Panc1 (cell line): ENCODE measurements at regions not wholly inside any gene's neighbourhood (a gene's known extent, or its start where the extent isn't known, plus 50 kb on each side); places are given as distances from the start of the nearest gene placed in this dataset.

Experiments
- ATAC-seq: fragments of 200-7000 bp; cut with Tn5 transposase; 2 replicates; pipeline ENCODE4 v1.9.1; 2020; ENCODE audit warnings: mild to moderate bottlenecking, moderate library complexity
- BruUV-seq: library from RNA; stranded (reverse); fragments of 400-500 nt; replicated peaks from 2 replicates; lab custom pipeline; 2021; lab: Mats Ljungman, UMichigan
- CTCF ChIA-PET: fragments of 300-600 bp; sonication (Branson Sonifier 250); formaldehyde crosslinking; loops from one replicate; lab custom pipeline; 2022; ENCODE audit warnings: antibody characterized with exemption; lab: Charles Lee
- POLR2A ChIA-PET: fragments of 300-600 bp; sonication (Branson Sonifier 250); formaldehyde crosslinking; loops from one replicate; lab custom pipeline; 2022; ENCODE audit warnings: antibody characterized with exemption; lab: Charles Lee
- DNase-seq: peaks from one replicate; pipeline ENCODE4 v3.0.0-alpha.2; 2010; ENCODE audit warnings: low read depth, low spot score
- H3K27ac ChIP-seq: 2 replicates; pipeline ENCODE4 v1.5.1; 2011; ENCODE audit warnings: mild to moderate bottlenecking, low read length, inconsistent platforms
- H3K27me3 ChIP-seq: fragments of 200-500 bp; sonication (Bioruptor generic); 2 replicates; pipeline ENCODE4 v1.6.0; 2014; ENCODE audit warnings: low read length, inconsistent platforms; ENCODE audit not compliant: control insufficient read depth, insufficient read depth
- H3K36me3 ChIP-seq: fragments of 200-500 bp; sonication (Bioruptor generic); 2 replicates; pipeline ENCODE4 v1.5.1; 2014; ENCODE audit warnings: inconsistent platforms, mild to moderate bottlenecking, low read length, moderate library complexity; ENCODE audit not compliant: control insufficient read depth, insufficient read depth
- H3K4me1 ChIP-seq: 2 replicates; pipeline ENCODE4 v1.5.1; 2011; ENCODE audit warnings: inconsistent platforms, mild to moderate bottlenecking, low read length, moderate library complexity; ENCODE audit not compliant: control insufficient read depth, insufficient read depth
- H3K4me3 ChIP-seq, 2 experiments: 2 replicates each; pipeline ENCODE4 v1.5.1; 2011 to 2012; ENCODE audit warnings: low read depth in 2 of 2, low read length in 2 of 2, mild to moderate bottlenecking in 2 of 2, inconsistent platforms in 1 of 2, moderate library complexity in 1 of 2
- H3K9me3 ChIP-seq: fragments of 200-500 bp; sonication (Bioruptor generic); 2 replicates; pipeline ENCODE4 v1.5.1; 2014; ENCODE audit warnings: low read depth, mild to moderate bottlenecking, inconsistent platforms, low read length, moderate library complexity; ENCODE audit not compliant: control insufficient read depth, insufficient read depth
- CTCF ChIP-seq: fragments of 450-650 bp; IDR thresholded peaks from 2 replicates; pipeline ENCODE4 v1.5.1; 2017; ENCODE audit warnings: mild to moderate bottlenecking
- POLR2AphosphoS5 ChIP-seq: IDR thresholded peaks from 2 replicates; pipeline ENCODE4 v1.6.1; 2012; ENCODE audit warnings: mild to moderate bottlenecking, low read depth, low read length, moderate library complexity
- REST ChIP-seq, 2 experiments: IDR thresholded peaks; 2 replicates each; pipeline ENCODE4 v1.6.1; 2011 to 2012; ENCODE audit warnings: low read depth in 2 of 2, control low read depth in 1 of 2, low read length in 1 of 2, mild to moderate bottlenecking in 1 of 2, moderate library complexity in 1 of 2; ENCODE audit not compliant: insufficient read depth in 1 of 2
- SIN3A ChIP-seq: IDR thresholded peaks from 2 replicates; pipeline ENCODE4 v1.6.1; 2012; ENCODE audit warnings: low read depth, mild to moderate bottlenecking, low read length, moderate library complexity, borderline replicate concordance; ENCODE audit not compliant: insufficient read depth
- TCF7L2 ChIP-seq: IDR thresholded peaks from 2 replicates; pipeline ENCODE4 v1.6.1; 2011; ENCODE audit warnings: mild to moderate bottlenecking, low read depth, low read length, inconsistent platforms
- in situ Hi-C: cut with HindIII; loops from 2 replicates; pipeline ENCODE4 v1.10.0; 2016; ENCODE audit warnings: low sequenced_read_pairs, low pct_unique_long_range_greater_than_20kb
- intact Hi-C: fragments of 100-400 bp; cut with micrococcal nuclease; formaldehyde crosslinking; loops from one replicate; pipeline ENCODE4 v1.10.0; 2022; ENCODE audit not compliant: unreplicated experiment

GRCh38 chr12:60672949-60673348 lies 1077.1 kb downstream of the SLC16A7 start:
- Histone ChIP-seq H3K27ac (no peak overlapping the region), H3K4me1 (no peaks in the 10 kb centered on the region), H3K27me3 (no peaks in the 10 kb centered on the region), H3K36me3 (no peaks in the 10 kb centered on the region), H3K4me3 (no peak overlapping the region), H3K9me3 (no peaks in the 10 kb centered on the region)
- POLR2A ChIA-PET: no interaction called here
- TF ChIP-seq REST (IDR thresholded peaks at IDR 0.05; ENCODE audit: insufficient read depth in 1 of 2, low read depth in 2 of 2, low read length in 1 of 2): no peak
- TF ChIP-seq TCF7L2: no peak
- TF ChIP-seq SIN3A: no peak
- no peak for TF ChIP-seq POLR2AphosphoS5
- TF ChIP-seq CTCF: no peak
- CTCF ChIA-PET: no interaction called here
- ATAC-seq: no peak
- DNase-seq: no peak
- intact Hi-C loops: no loop called here
- no TSS peak for BruUV-seq
- in situ Hi-C loops: no loop called here

GRCh38 chr12:60684988-60685655 lies 1089.3 kb downstream of the SLC16A7 start:
- TF ChIP-seq POLR2AphosphoS5 (no peak), SIN3A (no peak), CTCF (no peak), TCF7L2 (no peak), REST (IDR thresholded peaks at IDR 0.05; ENCODE audit: insufficient read depth in 1 of 2, low read depth in 2 of 2, low read length in 1 of 2) (no peak)
- H3K9me3 ChIP-seq: no peaks in the 10 kb centered on the region
- intact Hi-C loops (no loop called here), in situ Hi-C loops (no loop called here)
- H3K27ac ChIP-seq: no peak overlapping the region
- H3K36me3 ChIP-seq: no peaks in the 10 kb centered on the region
- no peak for DNase-seq
- H3K4me1 ChIP-seq: no peaks in the 10 kb centered on the region
- ChIA-PET POLR2A (no interaction called here), CTCF (no interaction called here)
- no TSS peak for BruUV-seq
- no peak for ATAC-seq
- H3K27me3 ChIP-seq: no peaks in the 10 kb centered on the region
- H3K4me3 ChIP-seq: no peak overlapping the region
